Stimulated activated naive CD4-positive, alpha-beta T cell (primary cell): ENCODE measurements at regions not wholly inside any gene's neighbourhood (a gene's known extent, or its start where the extent isn't known, plus 50 kb on each side); places are given as distances from the start of the nearest gene placed in this dataset.
"Not testable (repeated sequence)": the region's sequence is repeated elsewhere in the genome, so short reads cannot be mapped to it uniquely, and the experiment has no call there.

ENCODE experiments used
- DNase-seq, 6 experiments: peaks; one replicate each; lab custom pipeline; 2025; lab: John Stamatoyannopoulos, UW

DNA sequence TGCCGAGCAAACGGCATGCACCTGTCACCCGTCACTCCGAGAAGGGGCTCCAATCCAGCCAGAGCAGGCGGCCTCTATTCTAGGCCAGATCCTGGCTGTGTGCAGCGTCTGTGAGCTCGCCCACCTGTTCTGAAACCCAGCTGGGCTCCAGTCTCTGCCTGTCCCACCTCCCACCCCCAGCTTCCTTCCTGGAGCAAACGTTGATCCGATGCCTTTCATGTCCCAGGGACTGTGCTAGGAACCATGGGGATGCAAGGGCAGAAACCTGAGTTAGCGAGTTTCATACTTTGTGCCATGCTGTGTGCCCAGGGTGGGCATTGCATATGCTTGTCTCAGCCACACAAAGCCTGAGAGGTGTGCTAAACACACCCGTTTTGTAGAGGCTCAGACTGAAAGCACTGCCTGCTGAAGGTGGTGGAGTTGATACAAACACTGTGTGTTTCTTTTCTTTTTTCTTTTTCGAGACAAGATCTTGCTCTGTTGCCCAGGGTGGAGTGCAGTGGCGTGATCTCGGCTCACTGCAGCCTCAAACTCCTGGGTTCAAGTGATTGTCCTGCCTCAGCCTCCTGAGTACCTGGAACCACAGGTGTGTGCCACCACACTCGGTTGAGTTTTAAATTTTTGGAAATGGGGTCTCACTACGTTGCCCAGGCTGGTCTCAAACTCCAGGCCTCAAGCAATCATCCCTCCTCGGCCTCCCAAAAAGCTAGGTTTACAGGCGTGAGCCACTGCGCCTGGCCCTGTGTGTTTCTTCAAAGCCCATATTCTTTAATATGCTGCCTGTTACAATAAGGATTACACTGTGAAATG lies 84.1 kb upstream of the MED13L start:
- DNase-seq, result no peak

DNA sequence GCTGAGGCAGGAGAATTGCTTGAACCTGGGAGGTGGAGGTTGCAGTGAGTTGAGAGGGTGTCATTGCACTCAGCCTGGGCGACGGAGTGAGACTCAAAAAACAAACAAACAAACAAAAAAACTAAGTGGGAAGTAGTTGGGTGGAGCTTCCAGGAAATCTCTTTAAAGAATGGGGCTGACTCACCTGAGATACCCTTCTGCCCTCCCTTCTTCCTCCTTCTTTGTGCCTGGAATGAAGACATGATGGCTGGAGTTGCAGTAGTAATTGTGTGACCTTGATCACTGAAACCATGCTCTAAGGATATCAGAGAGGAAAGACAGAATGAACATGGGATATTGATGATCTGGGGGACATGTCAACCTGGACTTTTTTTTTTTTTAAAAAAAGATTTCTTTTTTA lies 87.6 kb upstream of the MED13L start:
- DNase-seq, result no peak

- DNase-seq, result no peak
Measured at GRCh38 chr12:116365606-116366455, 88.3 kb upstream of the MED13L start.

DNA sequence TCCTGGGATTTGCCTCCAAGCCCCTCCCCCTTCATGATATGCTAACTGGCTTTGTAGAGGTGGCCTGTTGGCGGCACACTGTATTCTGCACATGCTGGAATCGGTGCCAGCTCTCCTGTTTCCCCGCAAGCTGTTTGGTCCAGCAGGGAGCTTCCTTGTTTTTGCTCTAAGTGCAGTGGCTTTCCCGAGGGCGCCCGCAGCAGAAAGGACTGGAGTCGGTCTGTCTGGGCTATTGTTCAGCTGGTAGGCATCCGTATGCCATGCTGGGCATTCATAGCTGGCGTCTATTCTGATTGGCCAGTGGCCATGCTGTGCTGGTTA lies 88.9 kb upstream of the MED13L start:
- DNase-seq, result no peak

- DNase-seq, result no peak
Measured at GRCh38 chr12:116366824-116367223, 89.3 kb upstream of the MED13L start.

- no peak for DNase-seq
Measured at GRCh38 chr12:116368196-116369194, 91.0 kb upstream of the MED13L start.

DNA sequence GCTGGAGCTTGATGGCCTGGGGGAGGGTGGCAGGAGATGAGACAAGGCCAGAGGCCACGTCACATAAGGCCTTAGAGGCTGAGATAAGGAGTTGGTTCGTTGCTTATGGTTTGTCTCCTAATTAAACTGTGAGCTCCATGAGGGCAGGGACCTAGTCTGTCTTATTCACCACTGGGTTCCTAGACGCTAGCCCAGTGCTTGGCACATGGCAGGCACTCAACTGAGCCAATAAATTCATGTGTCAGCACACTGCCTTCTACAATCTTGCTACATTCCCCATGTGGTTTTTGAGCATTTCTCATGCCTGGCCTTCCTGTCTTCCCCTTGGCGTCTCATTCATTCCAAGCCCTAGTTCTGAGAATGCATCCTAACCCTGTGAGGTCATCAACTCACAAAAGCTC lies 92.5 kb upstream of the MED13L start:
- no peak for DNase-seq

- DNase-seq, result no peak
Measured at GRCh38 chr12:116370886-116371580, 93.5 kb upstream of the MED13L start.

- DNase-seq, result no peak
Measured at GRCh38 chr12:116372815-116373214, 95.3 kb upstream of the MED13L start.

DNA sequence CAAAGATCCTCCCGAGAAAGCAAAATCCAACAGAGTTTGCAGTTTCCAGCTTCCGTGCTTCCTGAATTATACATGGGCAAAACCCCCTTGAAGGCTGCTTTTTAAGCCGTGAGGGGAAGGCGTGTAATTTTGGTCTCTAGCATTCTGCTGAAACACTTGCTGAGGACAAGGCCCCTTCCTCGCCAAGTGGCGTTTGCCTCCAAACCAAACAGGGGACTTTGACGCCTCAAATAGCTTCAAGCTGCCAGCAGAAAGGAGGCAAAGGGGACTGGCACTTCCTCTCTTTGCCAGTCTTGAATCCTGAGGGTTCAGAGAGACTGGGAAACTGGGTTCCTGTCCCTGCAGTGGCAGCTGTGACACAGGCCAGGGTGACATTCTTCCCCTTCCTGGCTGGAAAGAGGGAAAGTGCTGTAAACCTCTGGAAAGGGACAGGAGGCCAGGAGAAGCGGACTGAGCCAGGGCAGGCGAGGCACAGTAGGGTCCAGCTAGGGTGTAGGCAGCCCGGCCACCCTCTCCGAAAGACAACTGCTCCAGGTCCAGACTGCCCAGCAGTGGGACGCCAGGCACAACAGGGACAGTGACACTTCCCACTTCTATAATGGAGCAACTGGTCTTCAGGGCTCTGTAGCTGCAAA lies 96.2 kb upstream of the MED13L start:
- no peak for DNase-seq

- no peak for DNase-seq
Measured at GRCh38 chr12:116374207-116374606, 96.7 kb upstream of the MED13L start.

DNA sequence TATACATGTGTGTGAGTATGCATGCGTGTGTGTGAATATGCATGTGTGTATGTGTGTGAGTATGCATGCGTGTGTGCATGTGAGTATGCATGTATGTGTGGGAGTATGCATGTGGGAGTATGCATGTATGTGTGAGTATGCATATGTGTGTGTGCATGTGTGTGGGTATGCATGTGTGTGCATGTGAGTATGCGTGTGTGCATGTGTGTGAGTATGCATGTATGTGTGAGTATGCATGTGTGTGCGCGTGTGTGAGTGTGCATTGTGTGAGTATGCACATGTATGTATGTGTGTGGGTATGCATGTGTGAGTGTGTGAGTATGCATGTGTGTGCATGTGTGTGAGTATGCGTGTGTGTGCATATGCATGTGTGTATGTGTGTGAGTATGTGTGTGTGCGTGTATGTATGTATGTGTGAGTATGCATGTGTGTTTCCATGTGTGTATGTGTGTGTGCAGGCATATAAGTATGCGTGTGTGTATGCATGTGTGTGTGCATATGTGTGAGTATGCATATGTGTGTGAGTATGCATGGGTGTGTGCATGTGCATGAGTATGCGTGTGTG lies 97.9 kb upstream of the MED13L start:
- no peak for DNase-seq

DNA sequence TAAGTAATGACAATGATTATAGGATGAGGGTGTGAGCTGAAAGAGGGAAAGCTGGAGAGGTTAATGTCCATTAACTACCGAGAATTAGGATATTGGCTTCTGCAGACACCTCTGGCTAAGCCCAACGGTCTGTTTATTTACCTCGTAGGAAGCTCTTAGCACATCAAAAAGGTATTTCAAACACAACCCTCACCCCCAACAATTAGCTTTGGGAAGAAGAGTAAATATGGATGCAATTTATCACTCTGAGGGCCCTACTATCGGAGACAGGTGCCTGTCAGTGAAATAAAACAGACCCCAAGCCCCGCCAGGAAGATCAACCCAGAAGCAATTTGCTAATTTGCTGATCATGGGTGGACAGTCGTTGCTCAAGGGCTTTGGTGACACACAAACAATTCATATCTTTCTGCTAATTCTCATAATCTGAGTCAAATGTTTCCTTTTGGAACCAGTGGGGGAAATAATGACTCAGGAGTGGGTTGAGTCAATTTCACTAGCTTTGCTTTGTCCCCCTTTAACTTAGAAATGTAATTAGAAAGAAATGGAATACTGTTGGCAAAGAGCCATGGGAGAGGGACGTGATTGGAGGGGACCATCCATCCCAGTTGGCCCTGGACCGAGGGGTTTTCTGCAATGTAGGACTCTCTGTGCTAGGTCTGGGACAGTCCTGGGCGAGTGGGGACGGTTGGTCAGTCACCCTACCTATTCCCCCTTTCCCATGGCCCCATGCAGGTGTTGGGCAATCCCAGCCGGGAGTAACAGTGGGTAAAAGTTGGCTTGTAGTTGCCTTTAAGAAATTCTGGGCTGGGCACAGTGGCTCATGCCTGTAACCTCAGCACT lies 99.1 kb upstream of the MED13L start:
- no peak for DNase-seq

GRCh38 chr12:116377194-116377571 lies 99.7 kb upstream of the MED13L start:
- DNase-seq, result not testable (repeated sequence)

DNA sequence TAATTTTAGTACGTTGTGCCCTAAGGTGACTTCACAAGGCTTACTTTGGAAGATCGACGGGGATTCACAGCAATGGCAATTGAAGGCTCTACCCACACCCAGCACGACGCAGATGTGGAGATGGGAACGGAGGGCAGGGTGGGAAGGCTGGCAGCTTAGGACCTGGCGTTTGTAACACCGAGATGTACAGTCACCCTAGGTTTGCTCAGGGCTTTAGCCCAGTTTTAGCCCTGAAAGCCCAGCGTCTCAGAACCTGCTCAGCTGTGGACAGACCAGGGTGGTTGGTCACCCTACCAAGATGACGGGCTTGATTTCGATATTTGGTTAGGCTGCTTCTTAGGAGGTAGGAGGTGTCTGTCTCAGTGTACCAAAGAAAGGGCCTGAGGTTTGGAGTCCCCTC lies 100.5 kb upstream of the MED13L start:
- no peak for DNase-seq

DNA sequence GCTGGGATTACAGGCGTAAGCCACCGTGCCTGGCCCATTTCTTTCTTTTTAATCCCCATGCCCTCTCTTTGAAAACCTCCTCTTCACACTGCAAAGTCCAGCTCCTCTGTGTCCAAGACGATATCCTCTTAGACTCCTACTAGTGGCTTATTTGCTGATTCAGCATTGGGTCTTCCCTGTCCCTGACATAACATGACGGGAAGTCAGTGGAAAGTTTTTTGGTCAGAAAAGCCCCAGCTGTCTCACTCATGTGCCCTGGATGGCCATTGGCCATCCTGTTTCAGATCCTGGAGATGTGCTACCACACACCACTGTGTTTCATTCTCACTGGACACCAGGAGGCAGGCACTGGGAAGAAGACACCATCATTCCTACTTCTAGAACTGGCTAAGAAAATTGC lies 102.6 kb upstream of the MED13L start:
- no peak for DNase-seq

DNA sequence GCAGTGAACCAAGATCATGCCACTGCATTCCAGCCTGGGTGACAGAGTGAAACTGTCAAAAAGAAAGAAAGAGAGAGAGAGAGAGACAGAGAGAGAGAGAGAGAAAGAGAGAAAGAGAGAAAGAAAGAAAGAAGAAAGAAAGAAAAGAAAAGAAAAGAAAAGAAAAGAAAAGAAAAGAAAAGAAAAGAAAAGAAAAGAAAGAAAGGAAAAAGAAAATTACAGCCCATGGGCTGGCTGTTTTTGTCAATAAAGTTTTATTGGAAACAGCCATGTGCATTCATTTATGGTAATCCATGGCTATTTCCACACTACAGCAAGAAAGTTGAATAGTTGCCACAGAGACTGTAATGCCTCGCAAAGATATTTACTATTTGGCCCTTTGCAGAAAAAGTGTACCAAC lies 103.2 kb upstream of the MED13L start:
- DNase-seq, result not testable (repeated sequence)

- DNase-seq, result no peak
Measured at GRCh38 chr12:116381240-116381743, 103.8 kb upstream of the MED13L start.
